Liver (tissue), 7 donors: ENCODE measurements at regions not wholly inside any gene's neighbourhood (a gene's known extent, or its start where the extent isn't known, plus 50 kb on each side); places are given as distances from the start of the nearest gene placed in this dataset.

Experiments
- DNase-seq: peaks from one replicate; pipeline ENCODE4 v3.0.0-alpha.2; 2017; ENCODE audit warnings: low spot score
- H3K27ac ChIP-seq, 2 donors: one replicate each; pipeline ENCODE4 v1.7.0; 2013; ENCODE audit warnings: inconsistent platforms in 2 of 2, low read length in 2 of 2, control low read depth in 1 of 2, low read depth in 1 of 2, mild to moderate bottlenecking in 1 of 2
- H3K27me3 ChIP-seq, 4 donors: one replicate each; pipeline versions ENCODE4 v1.6.1 to v1.7.0; 2013; ENCODE audit warnings: low read length in 3 of 4, inconsistent platforms in 1 of 4, mild to moderate bottlenecking in 1 of 4, moderate library complexity in 1 of 4; ENCODE audit not compliant: control insufficient read depth in 4 of 4, insufficient read depth in 4 of 4
- H3K36me3 ChIP-seq, 4 donors: one replicate each; pipeline versions ENCODE4 v1.6.1 to v1.7.0; 2013; ENCODE audit warnings: low read length in 3 of 4, mild to moderate bottlenecking in 3 of 4, low read depth in 1 of 4, moderate library complexity in 1 of 4; ENCODE audit not compliant: control insufficient read depth in 4 of 4, insufficient read depth in 3 of 4
- H3K4me1 ChIP-seq, 4 donors: one replicate each; pipeline versions ENCODE4 v1.6.1 to v1.7.0; 2013; ENCODE audit warnings: low read length in 3 of 4, mild to moderate bottlenecking in 3 of 4, moderate library complexity in 1 of 4; ENCODE audit not compliant: control insufficient read depth in 4 of 4, insufficient read depth in 4 of 4
- H3K4me3 ChIP-seq, 3 donors: one replicate each; pipeline versions ENCODE4 v1.6.1 to v1.7.0; 2013; ENCODE audit warnings: low read length in 3 of 3, control low read depth in 1 of 3, low read depth in 1 of 3, mild to moderate bottlenecking in 1 of 3
- H3K9ac ChIP-seq, 2 donors: one replicate each; pipeline ENCODE4 v1.7.0; 2013; ENCODE audit warnings: low read length in 2 of 2, mild to moderate bottlenecking in 2 of 2, moderate library complexity in 2 of 2, control low read depth in 1 of 2, low read depth in 1 of 2
- H3K9me3 ChIP-seq, 4 donors: one replicate each; pipeline versions ENCODE4 v1.6.1 to v1.7.0; 2013; ENCODE audit warnings: low read length in 3 of 4; ENCODE audit not compliant: control insufficient read depth in 4 of 4
- ATF3 ChIP-seq: IDR thresholded peaks from 2 replicates; pipeline ENCODE4 v1.6.1; 2016; ENCODE audit warnings: antibody characterized with exemption
- EGR1 ChIP-seq, 2 donors: IDR thresholded peaks; 2 replicates each; pipeline ENCODE4 v1.6.1; 2016 to 2018; ENCODE audit warnings: antibody characterized with exemption in 2 of 2, low read depth in 2 of 2
- FOXA1 ChIP-seq: IDR thresholded peaks from 2 replicates; pipeline ENCODE4 v1.6.1; 2016; ENCODE audit warnings: antibody characterized with exemption
- FOXA2 ChIP-seq: IDR thresholded peaks from 2 replicates; pipeline ENCODE4 v1.6.1; 2016; ENCODE audit warnings: antibody characterized with exemption
- GABPA ChIP-seq, 2 donors: IDR thresholded peaks in 1 of 2; conservative IDR thresholded peaks in 1 of 2; 2 replicates each; pipeline ENCODE4 v1.6.1; 2016; ENCODE audit warnings: antibody characterized with exemption in 2 of 2, mild to moderate bottlenecking in 1 of 2, moderate library complexity in 1 of 2
- HNF4A ChIP-seq, 2 donors: conservative IDR thresholded peaks; 2 replicates each; pipeline ENCODE4 v1.6.1; 2016; ENCODE audit warnings: antibody characterized with exemption in 2 of 2, mild to moderate bottlenecking in 2 of 2
- JUND ChIP-seq, 2 donors: IDR thresholded peaks; 2 replicates each; pipeline ENCODE4 v1.6.1; 2016; ENCODE audit warnings: antibody characterized with exemption in 2 of 2
- MAX ChIP-seq: IDR thresholded peaks from 2 replicates; pipeline ENCODE4 v1.6.1; 2016; ENCODE audit warnings: antibody characterized with exemption
- RAD21 ChIP-seq, 2 donors: IDR thresholded peaks; 2 replicates each; pipeline ENCODE4 v1.6.1; 2016; ENCODE audit warnings: antibody characterized with exemption in 2 of 2, mild to moderate bottlenecking in 2 of 2
- REST ChIP-seq: IDR thresholded peaks from 2 replicates; pipeline ENCODE4 v1.6.1; 2016; ENCODE audit warnings: antibody characterized with exemption, mild to moderate bottlenecking
- RXRA ChIP-seq, 2 donors: IDR thresholded peaks; 2 replicates each; pipeline ENCODE4 v1.6.1; 2017 to 2018; ENCODE audit warnings: antibody characterized with exemption in 2 of 2, mild to moderate bottlenecking in 1 of 2
- SP1 ChIP-seq: IDR thresholded peaks from 2 replicates; pipeline ENCODE4 v1.6.1; 2018; ENCODE audit warnings: antibody characterized with exemption, mild to moderate bottlenecking
- YY1 ChIP-seq: IDR thresholded peaks from 2 replicates; pipeline ENCODE4 v1.6.1; 2016; ENCODE audit warnings: antibody characterized with exemption, mild to moderate bottlenecking
- ZBTB33 ChIP-seq: IDR thresholded peaks from 2 replicates; pipeline ENCODE4 v1.6.1; 2016; ENCODE audit warnings: antibody characterized with exemption
- WGBS: extraction: QIAGEN DNeasy Blood & Tissue Kit; methylation state at CpG from one replicate; pipeline ENCODE4 v1.1.7; 2013; 5-methylcytosine and 5-hydroxymethylcytosine counted together
- donor health status: healthy.
- donor health status: healthy.
- donor health status: healthy.
- donor health status: healthy.

GRCh38 chr1:82565146-82565545 is 764.4 kb downstream of the ADGRL2 start:
- Histone ChIP-seq H3K9ac (no peak overlapping the region), H3K4me3 (no peak overlapping the region), H3K4me1 (no peaks in the 10 kb centered on the region), H3K36me3 (no peaks in the 10 kb centered on the region), H3K27me3 (no peaks in the 10 kb centered on the region), H3K27ac (no peak overlapping the region), H3K9me3 (no peaks in the 10 kb centered on the region)
- no peak for DNase-seq
- 80% methylated on average over 3 of the region's 3 CpGs for WGBS
- TF ChIP-seq RAD21 (IDR thresholded peaks at IDR 0.05), result no peak
- no peak for TF ChIP-seq JUND (IDR thresholded peaks at IDR 0.05)
- no peak for TF ChIP-seq GABPA (IDR thresholded peaks at IDR 0.05 in 1 of 2, conservative IDR thresholded peaks at IDR 0.05 in 1 of 2)
- no peak for TF ChIP-seq FOXA1
- TF ChIP-seq FOXA2, result no peak
- TF ChIP-seq ZBTB33, result no peak
- TF ChIP-seq ATF3, result no peak
- TF ChIP-seq REST, result no peak
- TF ChIP-seq RXRA (IDR thresholded peaks at IDR 0.05), result no peak
- TF ChIP-seq MAX, result no peak
- no peak for TF ChIP-seq SP1
- TF ChIP-seq YY1, result no peak
- TF ChIP-seq HNF4A (conservative IDR thresholded peaks at IDR 0.05), result no peak
- TF ChIP-seq EGR1 (IDR thresholded peaks at IDR 0.05; ENCODE audit: low read depth in 2 of 2), result no peak

GRCh38 chr1:82564333-82564732 is 763.6 kb downstream of the ADGRL2 start:
- no peak overlapping the region for H3K9ac ChIP-seq
- H3K27ac ChIP-seq, result no peak overlapping the region
- no peaks in the 10 kb centered on the region for H3K27me3 ChIP-seq
- H3K4me3 ChIP-seq, result no peak overlapping the region
- no peak for DNase-seq
- no peaks in the 10 kb centered on the region for H3K9me3 ChIP-seq
- H3K4me1 ChIP-seq, result no peaks in the 10 kb centered on the region
- no peaks in the 10 kb centered on the region for H3K36me3 ChIP-seq
- 80% methylated on average over 2 of the region's 2 CpGs for WGBS
- TF ChIP-seq ZBTB33 (no peak), GABPA (IDR thresholded peaks at IDR 0.05 in 1 of 2, conservative IDR thresholded peaks at IDR 0.05 in 1 of 2) (no peak), RXRA (IDR thresholded peaks at IDR 0.05) (no peak), RAD21 (IDR thresholded peaks at IDR 0.05) (no peak), JUND (IDR thresholded peaks at IDR 0.05) (no peak), YY1 (no peak), HNF4A (conservative IDR thresholded peaks at IDR 0.05) (no peak), FOXA1 (no peak)
